Central memory CD8-positive, alpha-beta T cell (primary cell): ENCODE measurements at regions not wholly inside any gene's neighbourhood (a gene's known extent, or its start where the extent isn't known, plus 50 kb on each side); places are given as distances from the start of the nearest gene placed in this dataset.

Source experiments
- ATAC-seq: fragments of 150-1000 bp; cut with Tn5 transposase; replicated peaks from 2 replicates; pipeline ENCODE4 v1.10.0; 2022; ENCODE audit warnings: mild to moderate bottlenecking, moderate FRiP score, moderate number of reproducible peaks; ENCODE audit not compliant: poor library complexity, severe bottlenecking; ENCODE audit errors: extremely low read depth
- DNase-seq, 2 donors: peaks; one replicate each; pipeline ENCODE4 v3.0.0; 2021; ENCODE audit warnings: low spot score in 2 of 2
- H3K27ac Mint-ChIP-seq: one replicate; pipeline ENCODE4 v1.8.0; 2022; ENCODE audit warnings: low read depth, mild to moderate bottlenecking, moderate library complexity, mixed read lengths
- H3K27me3 Mint-ChIP-seq: one replicate; pipeline ENCODE4 v1.8.0; 2022; ENCODE audit warnings: mixed read lengths
- H3K36me3 Mint-ChIP-seq: one replicate; pipeline ENCODE4 v1.8.0; 2022; ENCODE audit warnings: mild to moderate bottlenecking, moderate library complexity, mixed read lengths; ENCODE audit not compliant: insufficient read depth
- H3K4me1 Mint-ChIP-seq: one replicate; pipeline ENCODE4 v1.8.0; 2022; ENCODE audit warnings: mixed read lengths
- H3K4me3 Mint-ChIP-seq: one replicate; pipeline ENCODE4 v1.8.0; 2022; ENCODE audit warnings: mild to moderate bottlenecking, moderate library complexity, mixed read lengths
- H3K9me3 Mint-ChIP-seq: one replicate; pipeline ENCODE4 v1.8.0; 2022; ENCODE audit warnings: mixed read lengths

GRCh38 chr18:73487966-73488365, 620.2 kb upstream of the NETO1 start:
- Mint-ChIP-seq H3K36me3 (no peaks in the 10 kb centered on the region), H3K27ac (no peak overlapping the region), H3K9me3 (peaks cover 13% of the 10 kb centered on the region), H3K4me1 (no peaks in the 10 kb centered on the region), H3K27me3 (no peaks in the 10 kb centered on the region), H3K4me3 (no peak overlapping the region)
- ATAC-seq (no peak), DNase-seq (no peak)

DNA sequence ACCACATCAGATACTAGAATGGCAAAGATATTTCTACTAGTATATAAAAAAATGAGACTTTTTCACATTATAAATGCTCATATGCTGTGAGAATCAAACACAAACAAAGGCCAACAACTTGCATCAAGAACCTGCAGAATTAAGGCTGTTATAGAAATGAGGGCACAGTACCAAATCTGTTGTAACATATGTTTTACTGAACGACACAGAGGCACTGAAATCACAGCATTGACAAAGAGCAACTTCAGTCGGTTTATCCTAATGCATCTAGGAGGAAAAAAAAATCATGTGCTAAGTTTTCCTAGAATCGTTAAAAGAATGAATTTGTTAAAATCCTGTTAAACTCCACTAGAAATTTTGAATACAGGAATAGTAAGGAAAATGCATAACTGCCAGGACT, 617.4 kb upstream of the NETO1 start:
- H3K27me3 Mint-ChIP-seq: no peaks in the 10 kb centered on the region
- ATAC-seq: no peak
- H3K4me3 Mint-ChIP-seq: no peak overlapping the region
- DNase-seq: no peak
- no peaks in the 10 kb centered on the region for H3K4me1 Mint-ChIP-seq
- H3K27ac Mint-ChIP-seq: no peak overlapping the region
- no peaks in the 10 kb centered on the region for H3K36me3 Mint-ChIP-seq
- H3K9me3 Mint-ChIP-seq: peaks cover 16% of the 10 kb centered on the region

GRCh38 chr18:73482901-73483300, 615.1 kb upstream of the NETO1 start:
- H3K36me3 Mint-ChIP-seq: no peaks in the 10 kb centered on the region
- no peak for DNase-seq
- no peak overlapping the region for H3K27ac Mint-ChIP-seq
- H3K4me3 Mint-ChIP-seq: no peak overlapping the region
- H3K4me1 Mint-ChIP-seq: no peaks in the 10 kb centered on the region
- no peak for ATAC-seq
- peaks cover 19% of the 10 kb centered on the region for H3K9me3 Mint-ChIP-seq
- no peaks in the 10 kb centered on the region for H3K27me3 Mint-ChIP-seq

DNA sequence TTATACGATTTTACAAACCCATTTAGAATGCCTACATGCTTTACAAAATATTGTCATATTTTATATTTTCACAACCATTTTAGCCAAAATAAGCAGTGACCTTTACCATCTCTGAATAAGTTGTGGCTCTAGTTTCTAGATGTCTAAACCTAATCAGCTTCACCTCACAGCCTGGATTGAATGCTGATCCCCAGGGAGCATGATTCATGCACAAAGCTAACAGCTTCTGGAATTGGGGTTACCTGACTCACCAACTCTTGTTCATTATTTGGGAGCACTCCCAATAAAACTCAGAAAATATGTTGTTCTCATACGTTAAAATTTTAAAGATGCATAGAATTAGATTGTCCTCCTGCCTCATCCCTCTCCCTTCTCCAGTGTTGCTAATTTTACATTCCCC, 611.7 kb upstream of the NETO1 start:
- Mint-ChIP-seq H3K36me3 (no peaks in the 10 kb centered on the region), H3K4me3 (no peak overlapping the region), H3K27ac (no peak overlapping the region), H3K27me3 (no peaks in the 10 kb centered on the region), H3K9me3 (peaks cover 12% of the 10 kb centered on the region), H3K4me1 (no peaks in the 10 kb centered on the region)
- ATAC-seq (no peak), DNase-seq (no peak)

DNA sequence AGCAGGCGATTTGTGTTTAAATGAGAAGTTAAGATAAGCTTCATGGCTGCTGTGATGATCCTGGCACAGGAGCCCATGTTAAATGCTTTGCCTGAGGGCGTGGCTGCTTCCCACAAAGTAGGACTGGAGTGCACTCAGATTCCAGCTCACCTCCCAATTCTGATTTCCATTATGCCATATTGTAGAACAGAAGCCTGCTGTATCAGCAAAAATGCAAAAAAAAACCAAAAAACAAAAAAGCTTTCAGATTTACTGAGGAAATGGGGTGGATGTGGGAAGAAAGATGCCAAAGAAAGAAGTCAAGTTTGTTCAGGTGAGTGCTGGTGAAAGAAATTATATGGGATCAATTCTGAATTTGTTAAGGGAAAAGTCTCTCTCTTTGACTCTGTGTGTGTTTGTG, 610.4 kb upstream of the NETO1 start:
- Mint-ChIP-seq H3K9me3 (peaks cover 12% of the 10 kb centered on the region), H3K27me3 (no peaks in the 10 kb centered on the region), H3K4me1 (no peaks in the 10 kb centered on the region), H3K27ac (no peak overlapping the region), H3K4me3 (no peak overlapping the region), H3K36me3 (no peaks in the 10 kb centered on the region)
- DNase-seq (no peak), ATAC-seq (no peak)

- Mint-ChIP-seq H3K4me1 (no peaks in the 10 kb centered on the region), H3K36me3 (no peaks in the 10 kb centered on the region), H3K9me3 (peaks cover 16% of the 10 kb centered on the region), H3K4me3 (no peak overlapping the region), H3K27ac (no peak overlapping the region), H3K27me3 (no peaks in the 10 kb centered on the region)
- no peak for DNase-seq
- no peak for ATAC-seq
Observed at GRCh38 chr18:73476031-73476430, 608.2 kb upstream of the NETO1 start.

GRCh38 chr18:73462092-73462491, 594.3 kb upstream of the NETO1 start:
- no peaks in the 10 kb centered on the region for H3K27me3 Mint-ChIP-seq
- H3K27ac Mint-ChIP-seq: no peak overlapping the region
- ATAC-seq: no peak
- no peak for DNase-seq
- H3K36me3 Mint-ChIP-seq: peaks cover 2% of the 10 kb centered on the region
- H3K4me1 Mint-ChIP-seq: no peaks in the 10 kb centered on the region
- H3K9me3 Mint-ChIP-seq: peaks cover 30% of the 10 kb centered on the region
- H3K4me3 Mint-ChIP-seq: no peak overlapping the region

- H3K27me3 Mint-ChIP-seq: no peaks in the 10 kb centered on the region
- no peaks in the 10 kb centered on the region for H3K36me3 Mint-ChIP-seq
- H3K9me3 Mint-ChIP-seq: peaks cover 29% of the 10 kb centered on the region
- ATAC-seq: no peak
- H3K4me1 Mint-ChIP-seq: no peaks in the 10 kb centered on the region
- DNase-seq: no peak
- no peak overlapping the region for H3K27ac Mint-ChIP-seq
- H3K4me3 Mint-ChIP-seq: no peak overlapping the region
Observed at GRCh38 chr18:73461780-73462059, 593.9 kb upstream of the NETO1 start.

DNA sequence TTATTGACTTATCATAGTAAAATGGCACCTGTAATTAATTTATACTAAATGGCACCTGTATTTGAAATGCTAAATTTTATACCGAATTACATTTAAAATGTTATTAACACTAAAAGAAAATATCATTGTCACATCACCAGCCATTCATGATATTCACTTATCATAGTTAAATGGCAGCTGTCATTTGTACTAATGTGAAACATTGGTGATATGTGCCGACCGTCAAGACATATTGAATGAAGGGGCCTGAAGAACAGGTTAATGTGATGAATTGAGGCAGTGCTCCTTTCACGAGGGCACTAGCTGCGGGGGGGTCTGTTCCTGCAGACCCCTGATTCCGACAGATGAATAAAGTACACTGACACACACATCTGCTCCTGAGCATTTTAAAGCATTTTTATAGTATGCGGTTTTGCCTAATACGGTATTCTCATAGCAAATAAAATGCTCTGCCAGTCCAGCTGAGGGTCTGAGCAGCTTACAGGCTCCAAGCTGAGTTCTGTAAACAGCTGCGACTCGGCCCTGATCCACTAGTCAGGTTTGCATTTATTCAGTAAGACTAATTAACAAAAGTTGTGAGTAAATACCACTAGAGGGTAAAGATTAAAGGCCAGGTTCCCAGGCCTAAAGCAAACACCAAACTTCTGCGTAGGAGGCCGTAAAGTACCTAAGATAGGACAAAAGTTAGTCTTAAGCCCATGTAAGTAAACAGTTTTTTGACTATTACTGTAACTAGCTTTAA, 593.4 kb upstream of the NETO1 start:
- peaks cover 30% of the 10 kb centered on the region for H3K9me3 Mint-ChIP-seq
- no peak overlapping the region for H3K27ac Mint-ChIP-seq
- H3K27me3 Mint-ChIP-seq: no peaks in the 10 kb centered on the region
- H3K4me1 Mint-ChIP-seq: no peaks in the 10 kb centered on the region
- no peaks in the 10 kb centered on the region for H3K36me3 Mint-ChIP-seq
- ATAC-seq (no peak), DNase-seq (no peak)
- H3K4me3 Mint-ChIP-seq: no peak overlapping the region

- no peaks in the 10 kb centered on the region for H3K36me3 Mint-ChIP-seq
- no peak overlapping the region for H3K27ac Mint-ChIP-seq
Observed at GRCh38 chr18:73458186-73458964, 590.6 kb upstream of the NETO1 start.

DNA sequence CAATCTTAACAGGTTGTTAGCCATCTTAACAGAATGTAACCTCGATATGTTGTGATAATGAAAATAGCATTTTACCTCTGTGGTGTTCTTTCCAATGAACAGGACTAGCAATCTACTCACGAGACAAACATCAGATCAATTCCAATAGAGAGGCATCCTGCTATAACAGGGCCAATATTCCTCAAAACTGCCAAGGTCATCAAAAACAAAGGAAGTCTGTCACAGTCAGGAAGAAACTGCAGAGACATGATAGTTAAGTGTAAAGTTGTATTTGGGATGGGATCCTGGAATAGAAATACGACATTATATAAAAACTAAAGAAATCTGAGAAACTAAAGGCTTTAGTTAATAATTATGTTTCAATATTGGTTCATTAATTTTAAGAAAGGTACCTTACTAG, 588.9 kb upstream of the NETO1 start:
- no peaks in the 10 kb centered on the region for H3K27me3 Mint-ChIP-seq
- ATAC-seq: no peak
- H3K4me1 Mint-ChIP-seq: no peaks in the 10 kb centered on the region
- peaks cover 32% of the 10 kb centered on the region for H3K9me3 Mint-ChIP-seq
- no peaks in the 10 kb centered on the region for H3K36me3 Mint-ChIP-seq
- H3K4me3 Mint-ChIP-seq: no peak overlapping the region
- H3K27ac Mint-ChIP-seq: no peak overlapping the region
- no peak for DNase-seq

More at GRCh38 chr18:73458186-73458964, 590.6 kb upstream of the NETO1 start:
- no peak overlapping the region for H3K4me3 Mint-ChIP-seq
- ATAC-seq (no peak), DNase-seq (no peak)
- peaks cover 32% of the 10 kb centered on the region for H3K9me3 Mint-ChIP-seq
- no peaks in the 10 kb centered on the region for H3K4me1 Mint-ChIP-seq
- H3K27me3 Mint-ChIP-seq: no peaks in the 10 kb centered on the region

GRCh38 chr18:73452866-73453265, 585.1 kb upstream of the NETO1 start:
- Mint-ChIP-seq H3K36me3 (no peaks in the 10 kb centered on the region), H3K27me3 (no peaks in the 10 kb centered on the region)
- no peak for ATAC-seq

DNA sequence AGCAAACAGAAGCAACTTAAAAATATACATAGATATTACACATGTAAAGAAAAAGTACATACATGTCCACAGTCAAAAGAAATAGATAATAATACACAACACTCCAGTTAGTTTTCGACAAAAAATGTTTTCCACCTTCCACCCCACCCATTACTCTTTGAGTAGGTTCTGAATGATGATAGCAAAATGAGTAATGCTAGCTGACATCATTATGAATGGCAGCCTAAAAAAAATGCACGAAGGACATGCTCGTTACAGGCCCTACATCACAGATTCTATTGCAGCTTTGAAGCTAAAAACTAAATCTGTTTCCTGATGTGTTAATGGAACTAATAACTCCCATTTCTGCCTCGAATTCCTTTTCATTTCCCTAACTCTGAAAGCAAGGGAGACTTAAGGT, 578.7 kb upstream of the NETO1 start:
- no peaks in the 10 kb centered on the region for H3K36me3 Mint-ChIP-seq
- ATAC-seq: no peak
- no peak for DNase-seq

More at GRCh38 chr18:73452866-73453265, 585.1 kb upstream of the NETO1 start:
- Mint-ChIP-seq H3K4me3 (no peak overlapping the region), H3K27ac (no peak overlapping the region), H3K9me3 (peaks cover 30% of the 10 kb centered on the region), H3K4me1 (no peaks in the 10 kb centered on the region)
- no peak for DNase-seq

More for the DNA sequence above, 578.7 kb upstream of the NETO1 start:
- H3K9me3 Mint-ChIP-seq: peaks cover 6% of the 10 kb centered on the region
- H3K27me3 Mint-ChIP-seq: no peaks in the 10 kb centered on the region
- no peaks in the 10 kb centered on the region for H3K4me1 Mint-ChIP-seq
- no peak overlapping the region for H3K4me3 Mint-ChIP-seq
- H3K27ac Mint-ChIP-seq: no peak overlapping the region
